ENCODE measurements at regions not wholly inside any gene's neighbourhood (a gene's known extent, or its start where the extent isn't known, plus 50 kb on each side); places are given as distances from the start of the nearest gene placed in this dataset.

GRCh38 chr4:154958121-154958520 lies 177.0 kb downstream of the RBM46 start:
- no peak for TF ChIP-seq CTCF (conservative IDR thresholded peaks at IDR 0.05; ENCODE audit: low read depth, low read length)
- no peak for DNase-seq (ENCODE audit: low read depth)
- no peak overlapping the region for H3K4me3 ChIP-seq (ENCODE audit: low read length)

GRCh38 chr4:154958621-154959358 lies 177.7 kb downstream of the RBM46 start:
- DNase-seq (ENCODE audit: low read depth) = no peak
- no peak for TF ChIP-seq CTCF (conservative IDR thresholded peaks at IDR 0.05; ENCODE audit: low read depth, low read length)

GRCh38 chr4:154959756-154960155 lies 178.7 kb downstream of the RBM46 start:
- H3K4me3 ChIP-seq (ENCODE audit: low read length) = no peak overlapping the region
- TF ChIP-seq CTCF (conservative IDR thresholded peaks at IDR 0.05; ENCODE audit: low read depth, low read length) = no peak
- DNase-seq (ENCODE audit: low read depth) = no peak

More at GRCh38 chr4:154958621-154959358, 177.7 kb downstream of the RBM46 start:
- no peak overlapping the region for H3K4me3 ChIP-seq (ENCODE audit: low read length)

GRCh38 chr4:154960476-154960875 lies 179.4 kb downstream of the RBM46 start:
- no peak overlapping the region for H3K4me3 ChIP-seq (ENCODE audit: low read length)
- TF ChIP-seq CTCF (conservative IDR thresholded peaks at IDR 0.05; ENCODE audit: low read depth, low read length) = no peak
- no peak for DNase-seq (ENCODE audit: low read depth)

- DNase-seq (ENCODE audit: low read depth) = no peak
- no peak overlapping the region for H3K4me3 ChIP-seq (ENCODE audit: low read length)
- no peak for TF ChIP-seq CTCF (conservative IDR thresholded peaks at IDR 0.05; ENCODE audit: low read depth, low read length)
These were observed 180.2 kb downstream of the RBM46 start for GRCh38 chr4:154961263-154961662.

GRCh38 chr4:154973244-154974035 lies 192.4 kb downstream of the RBM46 start:
- no peak for TF ChIP-seq CTCF (conservative IDR thresholded peaks at IDR 0.05; ENCODE audit: low read depth, low read length)
- no peak overlapping the region for H3K4me3 ChIP-seq (ENCODE audit: low read length)
- DNase-seq (ENCODE audit: low read depth) = no peak
